ENCODE measurements at regions not wholly inside any gene's neighbourhood (a gene's known extent, or its start where the extent isn't known, plus 50 kb on each side); places are given as distances from the start of the nearest gene placed in this dataset.

GRCh38 chr13:44746690-44747089, 170.6 kb upstream of the TSC22D1 start:
- Histone ChIP-seq H3K27me3 (ENCODE audit: control insufficient read depth in 4 of 4, insufficient read depth in 4 of 4, low read length in 3 of 4) (no peaks in the 10 kb centered on the region), H3K4me1 (ENCODE audit: control insufficient read depth in 4 of 4, insufficient read depth in 4 of 4, low read length in 3 of 4) (no peaks in the 10 kb centered on the region), H3K9ac (ENCODE audit: low read depth in 1 of 2, low read length in 2 of 2) (no peak overlapping the region), H3K36me3 (ENCODE audit: control insufficient read depth in 4 of 4, insufficient read depth in 3 of 4, low read depth in 1 of 4, low read length in 3 of 4) (no peaks in the 10 kb centered on the region), H3K9me3 (ENCODE audit: control insufficient read depth in 4 of 4, low read length in 3 of 4) (no peaks in the 10 kb centered on the region), H3K27ac (ENCODE audit: low read depth in 1 of 2, low read length in 2 of 2) (no peak overlapping the region), H3K4me3 (ENCODE audit: low read depth in 1 of 3, low read length in 3 of 3) (no peak overlapping the region)
- TF ChIP-seq YY1 (IDR thresholded peaks at IDR 0.05) (no peak), NR2F2 (IDR thresholded peaks at IDR 0.05) (no peak), RXRA (IDR thresholded peaks at IDR 0.05) (no peak), HNF4G (IDR thresholded peaks at IDR 0.05) (no peak), SP1 (IDR thresholded peaks at IDR 0.05) (no peak), RAD21 (IDR thresholded peaks at IDR 0.05) (no peak), CTCF (IDR thresholded peaks at IDR 0.05; ENCODE audit: low read depth, low read length, missing input control) (no peak), GABPA (IDR thresholded peaks at IDR 0.05 in 1 of 2, conservative IDR thresholded peaks at IDR 0.05 in 1 of 2) (no peak), FOXA2 (IDR thresholded peaks at IDR 0.05) (no peak), TAF1 (conservative IDR thresholded peaks at IDR 0.05) (no peak), ATF3 (IDR thresholded peaks at IDR 0.05) (no peak), REST (IDR thresholded peaks at IDR 0.05) (no peak), FOXA1 (IDR thresholded peaks at IDR 0.05) (no peak)
- TF ChIP-seq, protein P1, sequence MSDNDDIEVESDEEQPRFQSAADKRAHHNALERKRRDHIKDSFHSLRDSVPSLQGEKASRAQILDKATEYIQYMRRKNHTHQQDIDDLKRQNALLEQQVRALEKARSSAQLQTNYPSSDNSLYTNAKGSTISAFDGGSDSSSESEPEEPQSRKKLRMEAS (IDR thresholded peaks at IDR 0.05) = no peak
- WGBS = 80% methylated on average over 5 of the region's 5 CpGs
- DNase-seq (ENCODE audit: low spot score) = no peak

DNA sequence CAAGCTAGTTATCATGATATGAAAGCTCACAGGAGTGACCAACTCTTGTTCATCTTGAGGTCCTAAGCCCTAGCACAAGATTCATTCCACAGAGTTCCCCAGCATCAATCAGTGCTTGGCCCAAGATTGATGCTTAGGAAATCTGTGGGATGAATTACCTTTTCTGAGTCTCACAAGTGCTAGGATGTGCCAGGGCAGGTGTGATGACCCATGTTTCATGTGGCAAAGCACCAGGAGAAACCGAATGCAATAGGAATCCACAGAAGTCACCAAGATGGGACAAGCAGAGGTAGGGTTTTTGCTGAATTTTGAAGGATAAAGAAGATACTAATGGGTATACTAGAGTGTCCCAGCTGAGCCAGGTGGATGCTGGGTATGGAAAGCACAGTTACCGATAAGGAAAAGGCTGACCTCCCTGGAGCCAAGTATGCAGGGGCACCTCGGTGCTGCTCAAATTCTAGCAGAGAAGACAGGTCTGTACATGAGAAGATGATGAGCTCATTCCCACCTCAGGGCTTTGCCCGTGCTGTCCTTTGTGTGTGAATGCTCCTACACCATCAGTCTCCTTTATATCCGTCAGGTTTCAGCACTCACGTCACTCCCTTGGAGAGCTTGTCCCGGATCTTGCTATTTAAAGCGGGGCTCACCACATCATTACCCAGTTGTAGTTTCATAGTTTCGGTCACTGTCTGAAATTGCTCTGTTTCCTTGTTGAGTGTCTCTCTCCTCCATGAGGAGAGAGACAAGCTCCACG, 168.9 kb upstream of the TSC22D1 start:
- no peaks in the 10 kb centered on the region for H3K27me3 ChIP-seq (ENCODE audit: control insufficient read depth in 4 of 4, insufficient read depth in 4 of 4, low read length in 3 of 4)
- TF ChIP-seq CTCF (IDR thresholded peaks at IDR 0.05; ENCODE audit: low read depth, low read length, missing input control) = no peak
- no peak for TF ChIP-seq YY1 (IDR thresholded peaks at IDR 0.05)
- no peak for TF ChIP-seq FOXA2 (IDR thresholded peaks at IDR 0.05)
- TF ChIP-seq, protein P1 (IDR thresholded peaks at IDR 0.05) = no peak
- no peak for TF ChIP-seq TAF1 (conservative IDR thresholded peaks at IDR 0.05)
- no peak for TF ChIP-seq HNF4A (conservative IDR thresholded peaks at IDR 0.05)
- no peak for TF ChIP-seq RXRA (IDR thresholded peaks at IDR 0.05)
- TF ChIP-seq ZBTB33 (IDR thresholded peaks at IDR 0.05) = no peak
- TF ChIP-seq GABPA (IDR thresholded peaks at IDR 0.05 in 1 of 2, conservative IDR thresholded peaks at IDR 0.05 in 1 of 2) = no peak
- TF ChIP-seq SP1 (IDR thresholded peaks at IDR 0.05) = no peak
- no peak for TF ChIP-seq REST (IDR thresholded peaks at IDR 0.05)
- no peak for TF ChIP-seq FOXA1 (IDR thresholded peaks at IDR 0.05)
- H3K36me3 ChIP-seq (ENCODE audit: control insufficient read depth in 4 of 4, insufficient read depth in 3 of 4, low read depth in 1 of 4, low read length in 3 of 4) = no peaks in the 10 kb centered on the region
- H3K4me3 ChIP-seq (ENCODE audit: low read depth in 1 of 3, low read length in 3 of 3) = no peak overlapping the region
- H3K27ac ChIP-seq (ENCODE audit: low read depth in 1 of 2, low read length in 2 of 2) = no peak overlapping the region
- no peaks in the 10 kb centered on the region for H3K4me1 ChIP-seq (ENCODE audit: control insufficient read depth in 4 of 4, insufficient read depth in 4 of 4, low read length in 3 of 4)
- 90% methylated on average over 10 of the region's 10 CpGs for WGBS
- no peak overlapping the region for H3K9ac ChIP-seq (ENCODE audit: low read depth in 1 of 2, low read length in 2 of 2)
- DNase-seq (ENCODE audit: low spot score) = no peak
- H3K9me3 ChIP-seq (ENCODE audit: control insufficient read depth in 4 of 4, low read length in 3 of 4) = no peaks in the 10 kb centered on the region

Data from liver (tissue), 8 donors.